ENCODE measurements at regions not wholly inside any gene's neighbourhood (a gene's known extent, or its start where the extent isn't known, plus 50 kb on each side); places are given as distances from the start of the nearest gene placed in this dataset.

DNA sequence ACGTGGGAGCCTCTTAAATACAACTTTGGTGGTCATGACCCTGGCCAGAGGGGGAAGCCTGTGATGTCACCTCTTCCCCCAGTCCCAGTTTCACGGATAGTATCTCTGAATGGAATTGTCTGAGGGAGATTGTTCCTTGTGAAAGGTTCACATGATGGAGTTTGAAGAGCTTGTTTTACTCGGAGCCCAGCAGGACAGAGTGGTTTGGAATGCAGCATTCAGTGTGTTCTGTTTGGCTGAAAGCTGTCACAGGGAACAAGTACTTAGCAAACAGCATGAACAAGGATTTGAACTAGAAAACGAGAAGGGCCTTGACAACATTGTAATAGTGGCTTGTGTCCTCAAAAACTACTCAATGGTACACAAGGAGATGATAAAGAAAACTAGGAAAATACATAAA lies 133.9 kb upstream of the CXorf66 start:
- no peak overlapping the region for H3K27ac Mint-ChIP-seq (ENCODE audit: unreplicated experiment)
- H3K36me3 Mint-ChIP-seq (ENCODE audit: low read depth, unreplicated experiment): no peaks in the 10 kb centered on the region
- H3K4me3 Mint-ChIP-seq (ENCODE audit: unreplicated experiment): no peak overlapping the region
- H3K4me1 Mint-ChIP-seq (ENCODE audit: unreplicated experiment): no peaks in the 10 kb centered on the region
- DNase-seq (ENCODE audit: low spot score): no peak
- H3K9me3 Mint-ChIP-seq (ENCODE audit: unreplicated experiment): no peaks in the 10 kb centered on the region
- TF ChIP-seq CTCF (IDR thresholded peaks at IDR 0.05; ENCODE audit: unreplicated experiment): no peak
- no peaks in the 10 kb centered on the region for H3K27me3 Mint-ChIP-seq (ENCODE audit: unreplicated experiment)

GRCh38 chrX:140092121-140092520 lies 126.8 kb upstream of the CXorf66 start:
- no peak for DNase-seq (ENCODE audit: low spot score)
- H3K27me3 Mint-ChIP-seq (ENCODE audit: unreplicated experiment): no peaks in the 10 kb centered on the region
- no peaks in the 10 kb centered on the region for H3K4me1 Mint-ChIP-seq (ENCODE audit: unreplicated experiment)

DNA sequence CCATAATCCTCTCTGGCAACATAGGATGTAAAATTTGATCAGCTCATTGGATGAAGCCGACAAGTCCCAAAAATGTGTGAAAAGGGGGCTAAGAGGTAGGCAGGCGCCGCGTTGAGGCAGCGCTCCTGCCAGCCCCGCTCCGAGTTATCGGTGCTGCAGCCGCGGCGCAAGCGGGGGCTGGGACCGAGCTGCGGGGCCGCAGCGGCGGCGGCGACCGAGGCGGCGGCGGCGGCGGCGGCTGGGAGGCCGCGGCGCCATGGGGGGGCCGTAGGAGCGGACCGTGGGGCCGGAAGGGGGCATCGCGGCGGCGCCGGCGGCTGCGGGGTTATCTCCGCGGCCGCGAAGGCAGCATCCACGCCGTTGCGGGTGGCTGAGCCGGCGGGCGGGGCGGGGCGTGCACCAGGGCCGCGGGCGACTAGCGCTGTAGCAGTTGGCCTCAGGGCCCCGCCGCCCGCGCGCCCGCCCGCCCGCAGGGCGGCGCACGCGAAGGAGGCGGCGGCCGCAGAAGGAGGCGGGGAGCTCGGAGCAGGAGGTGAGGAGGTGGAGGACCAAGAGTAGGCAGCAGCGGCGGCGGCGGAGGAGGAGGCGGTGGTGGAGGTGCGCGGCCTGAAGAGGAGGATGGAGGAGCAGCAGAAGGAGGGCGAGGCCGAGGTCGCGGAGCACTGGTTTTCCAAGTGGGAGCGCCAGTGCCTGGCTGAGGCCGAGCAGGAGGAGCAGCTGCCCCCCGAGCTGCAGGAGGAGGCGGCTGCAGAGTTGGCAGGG lies 126.0 kb upstream of the CXorf66 start:
- no peaks in the 10 kb centered on the region for H3K27me3 Mint-ChIP-seq (ENCODE audit: unreplicated experiment)
- no peak overlapping the region for H3K27ac Mint-ChIP-seq (ENCODE audit: unreplicated experiment)
- no peaks in the 10 kb centered on the region for H3K9me3 Mint-ChIP-seq (ENCODE audit: unreplicated experiment)
- H3K36me3 Mint-ChIP-seq (ENCODE audit: low read depth, unreplicated experiment): no peaks in the 10 kb centered on the region
- peak overlapping the region; percentile 65 for H3K4me3 Mint-ChIP-seq (ENCODE audit: unreplicated experiment)
- DNase-seq (ENCODE audit: low spot score): peak; percentile 31
- H3K4me1 Mint-ChIP-seq (ENCODE audit: unreplicated experiment): no peaks in the 10 kb centered on the region
- no peak for TF ChIP-seq CTCF (IDR thresholded peaks at IDR 0.05; ENCODE audit: unreplicated experiment)

More at GRCh38 chrX:140092121-140092520, 126.8 kb upstream of the CXorf66 start:
- Mint-ChIP-seq H3K4me3 (ENCODE audit: unreplicated experiment) (no peak overlapping the region), H3K36me3 (ENCODE audit: low read depth, unreplicated experiment) (no peaks in the 10 kb centered on the region), H3K9me3 (ENCODE audit: unreplicated experiment) (no peaks in the 10 kb centered on the region), H3K27ac (ENCODE audit: unreplicated experiment) (no peak overlapping the region)
- no peak for TF ChIP-seq CTCF (IDR thresholded peaks at IDR 0.05; ENCODE audit: unreplicated experiment)

DNA sequence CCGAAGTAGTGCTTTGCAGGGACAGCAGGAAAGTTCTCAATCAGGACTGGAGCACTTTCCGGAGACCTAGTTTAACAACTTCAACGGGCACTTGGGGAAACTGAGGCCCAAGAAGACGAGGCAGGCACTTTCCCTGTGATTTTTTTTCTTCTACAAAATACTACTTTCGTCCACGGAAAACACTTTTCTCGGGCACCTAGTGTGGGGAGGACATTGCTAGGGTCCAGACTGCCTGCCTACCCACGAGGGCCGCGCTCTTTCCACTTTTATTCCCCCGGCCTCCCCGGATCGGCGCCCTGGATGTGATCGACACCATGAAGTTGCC lies 125.4 kb upstream of the CXorf66 start:
- Mint-ChIP-seq H3K9me3 (ENCODE audit: unreplicated experiment) (no peaks in the 10 kb centered on the region), H3K36me3 (ENCODE audit: low read depth, unreplicated experiment) (no peaks in the 10 kb centered on the region), H3K4me1 (ENCODE audit: unreplicated experiment) (no peaks in the 10 kb centered on the region), H3K27ac (ENCODE audit: unreplicated experiment) (no peak overlapping the region), H3K4me3 (ENCODE audit: unreplicated experiment) (peak overlapping the region; percentile 65), H3K27me3 (ENCODE audit: unreplicated experiment) (no peaks in the 10 kb centered on the region)
- no peak for DNase-seq (ENCODE audit: low spot score)
- no peak for TF ChIP-seq CTCF (IDR thresholded peaks at IDR 0.05; ENCODE audit: unreplicated experiment)

DNA sequence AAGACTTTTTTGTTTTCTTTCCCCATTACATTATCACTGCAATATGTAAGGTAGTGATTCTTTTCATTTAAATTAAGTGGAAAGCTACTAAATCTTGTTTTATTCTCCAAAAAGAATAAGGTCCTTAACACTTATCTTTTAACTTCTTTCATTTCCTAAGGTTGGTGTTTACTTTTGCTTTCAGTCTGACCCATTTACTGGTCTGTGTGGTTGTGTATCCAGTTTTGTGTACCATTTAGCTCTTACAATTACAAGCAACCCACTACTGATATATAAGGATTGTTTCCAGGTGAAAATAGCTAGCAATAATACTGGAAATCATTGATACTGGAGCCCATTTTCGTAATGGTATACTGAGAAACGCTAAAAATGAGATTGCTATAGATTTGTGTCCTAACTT lies 123.1 kb upstream of the CXorf66 start:
- DNase-seq (ENCODE audit: low spot score): no peak
- H3K4me3 Mint-ChIP-seq (ENCODE audit: unreplicated experiment): no peak overlapping the region
- no peaks in the 10 kb centered on the region for H3K4me1 Mint-ChIP-seq (ENCODE audit: unreplicated experiment)
- no peak overlapping the region for H3K27ac Mint-ChIP-seq (ENCODE audit: unreplicated experiment)
- no peaks in the 10 kb centered on the region for H3K9me3 Mint-ChIP-seq (ENCODE audit: unreplicated experiment)
- no peak for TF ChIP-seq CTCF (IDR thresholded peaks at IDR 0.05; ENCODE audit: unreplicated experiment)
- no peaks in the 10 kb centered on the region for H3K36me3 Mint-ChIP-seq (ENCODE audit: low read depth, unreplicated experiment)
- no peaks in the 10 kb centered on the region for H3K27me3 Mint-ChIP-seq (ENCODE audit: unreplicated experiment)
